DOHH2 (cell line): ENCODE measurements at regions not wholly inside any gene's neighbourhood (a gene's known extent, or its start where the extent isn't known, plus 50 kb on each side); places are given as distances from the start of the nearest gene placed in this dataset.

Experiments used
- H3F3A ChIP-seq: fragments of 200-600 bp; sonication (generic), shearing (Covaris generic); 2 replicates; pipeline ENCODE4 v1.6.0; 2016; ENCODE audit warnings: antibody characterized with exemption, mild to moderate bottlenecking; ENCODE audit not compliant: control insufficient read depth, insufficient read depth
- H3K27ac ChIP-seq: fragments of 200-600 bp; sonication (generic); 2 replicates; pipeline ENCODE4 v1.5.1; 2014; ENCODE audit warnings: low read depth, mild to moderate bottlenecking, low read length, moderate library complexity
- H3K27me3 ChIP-seq: fragments of 200-600 bp; sonication (generic); 2 replicates; pipeline ENCODE4 v1.6.1; 2014; ENCODE audit warnings: mild to moderate bottlenecking, low read length, mixed read lengths; ENCODE audit not compliant: control insufficient read depth
- H3K36me3 ChIP-seq: fragments of 200-600 bp; sonication (generic); 2 replicates; pipeline ENCODE4 v1.6.1; 2014; ENCODE audit warnings: mild to moderate bottlenecking, low read length, moderate library complexity, mixed read lengths; ENCODE audit not compliant: control insufficient read depth
- H3K4me1 ChIP-seq: fragments of 200-600 bp; sonication (generic); 2 replicates; pipeline ENCODE4 v1.6.1; 2014; ENCODE audit warnings: mild to moderate bottlenecking, low read length, mixed read lengths; ENCODE audit not compliant: control insufficient read depth
- H3K4me2 ChIP-seq: fragments of 200-600 bp; sonication (generic); 2 replicates; pipeline ENCODE4 v1.6.0; 2014; ENCODE audit warnings: mild to moderate bottlenecking, low read length, moderate library complexity
- H3K4me3 ChIP-seq: fragments of 200-600 bp; sonication (generic); 2 replicates; pipeline ENCODE4 v1.5.1; 2014; ENCODE audit warnings: mild to moderate bottlenecking, low read length, mixed read lengths
- H3K79me2 ChIP-seq: fragments of 200-600 bp; sonication (generic); 2 replicates; pipeline ENCODE4 v1.6.1; 2014; ENCODE audit warnings: mild to moderate bottlenecking, low read length, mixed read lengths; ENCODE audit not compliant: control insufficient read depth
- H3K9me2 ChIP-seq: fragments of 200-600 bp; sonication (generic); replicated peaks from 2 replicates; pipeline ENCODE4 v1.6.1; 2014; ENCODE audit warnings: mild to moderate bottlenecking, low read length, mixed read lengths; ENCODE audit not compliant: control insufficient read depth
- H3K9me3 ChIP-seq: fragments of 200-600 bp; sonication (generic); 2 replicates; pipeline ENCODE4 v1.6.1; 2014; ENCODE audit warnings: antibody characterized with exemption, low read length, mixed read lengths; ENCODE audit not compliant: control insufficient read depth, insufficient read depth
- H4K20me1 ChIP-seq: fragments of 200-600 bp; sonication (generic); 2 replicates; pipeline ENCODE4 v1.6.0; 2014; ENCODE audit warnings: low read depth, mild to moderate bottlenecking, antibody characterized with exemption, low read length, moderate library complexity; ENCODE audit not compliant: control insufficient read depth, insufficient read depth
- CTCF ChIP-seq: fragments of 200-600 bp; sonication (generic); IDR thresholded peaks from one replicate; pipeline ENCODE4 v1.5.1; 2014; ENCODE audit warnings: antibody characterized with exemption, mild to moderate bottlenecking, low read depth, low read length; ENCODE audit not compliant: poor library complexity, severe bottlenecking
- EZH2phosphoT487 ChIP-seq: fragments of 200-600 bp; sonication (generic); IDR thresholded peaks from 2 replicates; pipeline ENCODE4 v1.6.1; 2017; ENCODE audit warnings: borderline replicate concordance, mild to moderate bottlenecking, antibody characterized with exemption, low read length, moderate library complexity, mixed read lengths

GRCh38 chr7:142381727-142382390 lies 124.0 kb upstream of the PRSS58 start:
- H3K4me2 ChIP-seq = no peak overlapping the region
- H3K27ac ChIP-seq = no peak overlapping the region
- no peaks in the 10 kb centered on the region for H3K9me3 ChIP-seq
- H3K9me2 ChIP-seq = no peaks in the 10 kb centered on the region
- TF ChIP-seq CTCF = no peak
- no peak for TF ChIP-seq EZH2phosphoT487
- no peaks in the 10 kb centered on the region for H3K79me2 ChIP-seq
- no peaks in the 10 kb centered on the region for H3F3A ChIP-seq
- H3K27me3 ChIP-seq = 0 out of 2 replicates have a peak, but pooled peaks cover 3% of the 10 kb centered on the region
- H3K4me3 ChIP-seq = no peak overlapping the region
- no peaks in the 10 kb centered on the region for H4K20me1 ChIP-seq
- no peaks in the 10 kb centered on the region for H3K36me3 ChIP-seq
- no peaks in the 10 kb centered on the region for H3K4me1 ChIP-seq

- Histone ChIP-seq H3K27ac (no peak overlapping the region), H3K4me3 (no peak overlapping the region), H4K20me1 (no peaks in the 10 kb centered on the region), H3K79me2 (no peaks in the 10 kb centered on the region), H3K36me3 (no peaks in the 10 kb centered on the region), H3K9me3 (no peaks in the 10 kb centered on the region), H3F3A (no peaks in the 10 kb centered on the region), H3K4me1 (no peaks in the 10 kb centered on the region), H3K9me2 (no peaks in the 10 kb centered on the region), H3K4me2 (no peak overlapping the region), H3K27me3 (0 out of 2 replicates have a peak, but pooled peaks cover 3% of the 10 kb centered on the region)
- no peak for TF ChIP-seq CTCF
- TF ChIP-seq EZH2phosphoT487 = no peak
These were observed 122.2 kb upstream of the PRSS58 start for GRCh38 chr7:142380069-142380468.

GRCh38 chr7:142379201-142379885 lies 121.5 kb upstream of the PRSS58 start:
- no peaks in the 10 kb centered on the region for H3K36me3 ChIP-seq
- no peaks in the 10 kb centered on the region for H3F3A ChIP-seq
- H3K9me2 ChIP-seq = no peaks in the 10 kb centered on the region
- no peaks in the 10 kb centered on the region for H3K4me1 ChIP-seq
- H4K20me1 ChIP-seq = no peaks in the 10 kb centered on the region
- TF ChIP-seq EZH2phosphoT487 (no peak), CTCF (no peak)
- H3K27ac ChIP-seq = no peak overlapping the region
- no peaks in the 10 kb centered on the region for H3K79me2 ChIP-seq
- H3K27me3 ChIP-seq = 0 out of 2 replicates have a peak, but pooled peaks cover 3% of the 10 kb centered on the region
- H3K4me3 ChIP-seq = no peak overlapping the region
- no peaks in the 10 kb centered on the region for H3K9me3 ChIP-seq
- no peak overlapping the region for H3K4me2 ChIP-seq
